NT2/D1 (cell line): ENCODE measurements at regions not wholly inside any gene's neighbourhood (a gene's known extent, or its start where the extent isn't known, plus 50 kb on each side); places are given as distances from the start of the nearest gene placed in this dataset.
"Not testable (repeated sequence)": the region's sequence is repeated elsewhere in the genome, so short reads cannot be mapped to it uniquely, and the experiment has no call there.

ENCODE experiments used
- DNase-seq: peaks from one replicate; pipeline ENCODE4 v3.0.0-alpha.2; 2011; ENCODE audit warnings: low read depth, low spot score
- H3K27me3 ChIP-seq: 2 replicates; pipeline ENCODE4 v1.6.0; 2011; ENCODE audit warnings: mild to moderate bottlenecking; ENCODE audit not compliant: insufficient read length, insufficient read depth
- H3K36me3 ChIP-seq: 2 replicates; pipeline ENCODE4 v1.6.1; 2011; ENCODE audit warnings: mild to moderate bottlenecking, low read length, mixed read lengths; ENCODE audit not compliant: insufficient read depth, insufficient read length
- H3K4me1 ChIP-seq: 2 replicates; pipeline ENCODE4 v1.5.1; 2011; ENCODE audit not compliant: insufficient read depth, insufficient read length
- H3K4me3 ChIP-seq: 2 replicates; pipeline ENCODE4 v1.5.1; 2011; ENCODE audit warnings: low read depth; ENCODE audit not compliant: insufficient read length
- H3K9ac ChIP-seq: 2 replicates; pipeline ENCODE4 v1.6.0; 2011; ENCODE audit warnings: low read depth; ENCODE audit not compliant: insufficient read length
- H3K9me3 ChIP-seq: 2 replicates; pipeline ENCODE4 v1.5.1; 2011; ENCODE audit warnings: mild to moderate bottlenecking, low read length; ENCODE audit not compliant: insufficient read depth
- SUZ12 ChIP-seq: IDR thresholded peaks from 2 replicates; pipeline ENCODE4 v1.6.1; 2011; ENCODE audit not compliant: insufficient read length, insufficient read depth; ENCODE audit errors: extremely low read depth
- YY1 ChIP-seq: IDR thresholded peaks from 2 replicates; pipeline ENCODE4 v1.6.1; 2011; ENCODE audit not compliant: insufficient read length, insufficient read depth
- ZNF274 ChIP-seq: IDR thresholded peaks from 2 replicates; pipeline ENCODE4 v1.6.1; 2011; ENCODE audit warnings: mild to moderate bottlenecking, low read depth, low read length

DNA sequence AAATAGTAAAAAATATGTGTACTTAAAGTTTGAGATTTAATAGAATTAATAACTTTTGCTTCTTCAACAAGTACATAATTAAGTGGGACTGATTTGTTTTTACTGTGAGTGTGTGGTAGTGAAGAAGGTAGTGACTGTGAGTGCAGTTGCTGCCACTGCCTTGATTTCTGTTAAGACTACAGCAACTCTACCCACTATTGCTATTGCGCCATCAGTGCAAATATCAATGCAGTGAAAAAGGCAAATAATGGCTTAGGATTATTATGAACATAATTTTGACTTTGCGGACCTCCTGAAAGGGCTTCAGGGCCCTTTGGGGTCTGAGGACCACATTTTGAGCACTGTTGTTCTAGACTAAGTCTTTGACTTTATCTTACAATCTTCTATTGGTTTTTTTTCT is 112.0 kb upstream of the PITX1 start:
- TF ChIP-seq YY1 (no peak), ZNF274 (no peak), SUZ12 (no peak)
- Histone ChIP-seq H3K4me1 (peaks cover 8% of the 10 kb centered on the region), H3K9ac (no peak overlapping the region), H3K9me3 (no peaks in the 10 kb centered on the region), H3K36me3 (no peaks in the 10 kb centered on the region), H3K4me3 (no peak overlapping the region), H3K27me3 (no peaks in the 10 kb centered on the region)
- DNase-seq: no peak

DNA sequence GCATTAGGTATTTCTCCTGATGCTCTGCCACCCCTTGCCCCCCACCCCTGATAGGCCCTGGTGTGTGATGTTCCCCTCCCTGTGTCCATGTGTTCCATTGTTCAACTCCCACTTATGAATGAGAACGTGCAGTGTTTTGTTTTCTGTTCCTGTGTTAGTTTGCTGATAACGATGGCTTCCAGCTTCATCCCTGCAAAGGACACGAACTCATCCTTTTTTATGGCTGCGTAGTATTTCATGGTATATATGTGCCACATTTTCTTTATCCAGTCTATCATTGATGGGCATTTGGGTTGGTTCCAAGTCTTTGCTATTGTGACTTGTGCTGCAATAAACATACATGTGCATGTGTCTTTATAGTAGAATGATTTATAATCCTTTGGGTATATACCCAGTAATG is 109.7 kb upstream of the PITX1 start:
- H3K4me3 ChIP-seq, H3K36me3 ChIP-seq, DNase-seq, H3K9ac ChIP-seq, H3K27me3 ChIP-seq, H3K9me3 ChIP-seq, H3K4me1 ChIP-seq: not testable (repeated sequence)

DNA sequence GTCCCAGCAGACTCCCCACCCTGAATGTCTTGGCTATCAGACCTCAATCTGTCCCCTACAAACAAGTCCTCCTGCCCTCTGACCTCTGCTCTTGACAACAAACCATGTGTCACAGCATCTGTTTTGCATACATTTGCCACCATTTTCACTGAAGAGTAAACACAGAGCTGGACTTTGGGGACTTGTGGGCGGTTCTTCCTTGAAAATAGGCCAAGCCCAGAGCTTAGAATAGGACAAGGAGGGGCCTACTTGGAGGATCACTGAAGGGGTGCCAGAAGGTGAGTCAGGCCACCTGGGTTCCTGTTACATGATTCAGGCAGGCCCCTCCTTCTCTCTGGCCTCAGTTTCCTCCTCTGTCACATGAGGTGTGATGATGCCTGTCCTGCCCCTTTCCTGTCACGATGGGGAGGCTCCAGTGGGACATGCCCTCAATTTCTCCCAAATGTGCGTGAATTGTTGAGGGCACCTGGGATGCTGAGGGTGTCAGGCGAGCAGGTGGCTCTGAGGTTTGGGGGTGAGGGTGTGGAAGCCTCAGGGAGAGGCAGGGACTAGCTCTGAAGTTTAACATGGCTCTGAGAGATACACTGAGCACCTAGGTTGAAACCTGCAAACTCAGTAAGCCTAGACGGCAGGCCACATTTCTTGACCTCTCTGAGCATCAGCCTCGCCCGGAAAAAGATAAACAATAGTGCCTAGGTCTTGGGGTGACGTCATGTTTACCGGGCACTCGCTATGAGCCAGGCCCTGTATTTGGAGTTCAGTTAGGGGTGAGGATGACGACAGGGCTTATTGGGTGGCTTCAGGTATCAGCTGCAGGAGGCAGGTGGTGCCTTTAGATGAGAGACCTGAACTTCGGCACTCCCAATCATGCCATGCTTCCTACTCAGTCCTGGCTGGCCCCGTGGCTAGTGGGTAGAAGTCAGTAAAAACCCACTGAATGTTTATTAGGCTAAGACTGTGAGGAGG is 107.6 kb upstream of the PITX1 start:
- no peaks in the 10 kb centered on the region for H3K36me3 ChIP-seq
- no peaks in the 10 kb centered on the region for H3K4me1 ChIP-seq
- TF ChIP-seq SUZ12: no peak
- TF ChIP-seq YY1: no peak
- no peak for DNase-seq
- H3K9ac ChIP-seq: no peak overlapping the region
- H3K4me3 ChIP-seq: no peak overlapping the region
- H3K9me3 ChIP-seq: no peaks in the 10 kb centered on the region
- no peaks in the 10 kb centered on the region for H3K27me3 ChIP-seq

DNA sequence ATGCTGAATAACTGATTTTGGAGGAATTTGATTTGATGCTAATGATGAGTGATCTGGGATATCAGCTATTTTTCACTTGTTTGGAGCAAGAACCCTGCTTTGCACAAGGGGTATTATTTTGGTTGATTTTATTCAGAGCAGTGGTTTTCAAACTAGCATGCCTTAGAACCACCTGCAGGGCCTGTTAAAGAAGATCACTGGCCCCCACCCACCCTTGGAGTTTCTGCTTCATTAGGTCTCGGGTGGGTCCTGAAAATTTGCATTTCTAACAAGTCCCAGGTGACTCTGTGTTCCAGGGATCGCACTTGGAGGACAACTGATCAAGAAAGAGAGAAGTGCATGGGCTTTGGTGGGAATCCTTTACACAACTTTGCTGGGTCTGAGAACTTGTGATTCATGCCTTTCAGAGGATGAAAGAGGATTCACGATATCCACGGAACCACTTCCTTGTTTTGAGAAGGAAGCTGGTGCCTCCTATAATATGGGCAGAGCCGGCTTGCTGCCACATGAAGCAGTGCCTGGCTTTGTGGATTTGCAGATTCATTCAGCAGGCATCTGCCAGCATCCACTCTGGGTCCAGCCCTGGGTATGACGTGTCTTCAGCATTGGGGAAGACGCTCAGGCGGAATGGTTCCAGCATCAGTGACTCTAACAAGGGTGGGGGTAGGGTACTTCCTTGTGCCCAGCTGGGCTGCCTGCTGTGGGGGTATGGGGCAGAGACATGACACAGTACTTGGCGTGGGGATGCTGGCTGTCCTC is 106.6 kb upstream of the PITX1 start:
- H3K36me3 ChIP-seq: no peaks in the 10 kb centered on the region
- no peak for DNase-seq
- no peaks in the 10 kb centered on the region for H3K27me3 ChIP-seq
- TF ChIP-seq ZNF274 (no peak), YY1 (no peak), SUZ12 (no peak)
- no peak overlapping the region for H3K9ac ChIP-seq
- no peaks in the 10 kb centered on the region for H3K4me1 ChIP-seq
- H3K4me3 ChIP-seq: no peak overlapping the region
- no peaks in the 10 kb centered on the region for H3K9me3 ChIP-seq

DNA sequence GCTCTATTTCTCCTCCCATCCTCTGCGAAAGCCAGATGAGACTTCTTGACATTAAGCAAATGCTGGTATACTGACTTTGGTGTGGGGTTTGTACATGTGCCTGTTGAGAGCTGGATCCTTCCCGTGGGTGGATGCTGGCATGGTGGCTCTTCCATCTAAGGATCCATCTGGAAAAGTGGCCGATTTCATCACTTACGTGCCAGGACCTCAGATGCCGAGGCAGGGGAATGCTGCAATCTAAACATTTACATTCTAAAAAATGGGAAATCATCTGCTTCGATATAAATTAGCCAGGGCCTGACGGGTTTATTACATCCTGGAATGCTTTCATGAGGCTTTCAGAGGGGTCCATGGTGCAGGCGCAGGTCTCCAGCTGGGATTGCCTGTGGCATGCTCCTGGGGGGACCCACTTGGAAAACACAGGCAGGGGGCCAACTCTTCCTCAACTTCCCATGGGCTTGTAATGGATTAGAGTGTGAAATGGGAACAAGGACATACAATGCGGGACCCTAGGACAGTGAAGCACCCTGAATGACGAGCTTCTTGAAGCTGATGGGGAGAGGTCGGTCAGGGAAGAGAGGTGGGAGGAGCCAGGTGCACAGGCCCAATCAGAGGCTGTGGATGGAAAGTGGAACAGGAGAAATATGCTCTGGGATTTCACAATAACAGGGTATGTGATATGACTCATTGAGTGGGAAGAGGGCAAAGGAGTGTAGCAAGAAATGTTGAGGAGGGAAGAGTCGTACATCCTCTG is 105.5 kb upstream of the PITX1 start:
- H3K4me3 ChIP-seq: no peak overlapping the region
- H3K9ac ChIP-seq: no peak overlapping the region
- no peak for DNase-seq

DNA sequence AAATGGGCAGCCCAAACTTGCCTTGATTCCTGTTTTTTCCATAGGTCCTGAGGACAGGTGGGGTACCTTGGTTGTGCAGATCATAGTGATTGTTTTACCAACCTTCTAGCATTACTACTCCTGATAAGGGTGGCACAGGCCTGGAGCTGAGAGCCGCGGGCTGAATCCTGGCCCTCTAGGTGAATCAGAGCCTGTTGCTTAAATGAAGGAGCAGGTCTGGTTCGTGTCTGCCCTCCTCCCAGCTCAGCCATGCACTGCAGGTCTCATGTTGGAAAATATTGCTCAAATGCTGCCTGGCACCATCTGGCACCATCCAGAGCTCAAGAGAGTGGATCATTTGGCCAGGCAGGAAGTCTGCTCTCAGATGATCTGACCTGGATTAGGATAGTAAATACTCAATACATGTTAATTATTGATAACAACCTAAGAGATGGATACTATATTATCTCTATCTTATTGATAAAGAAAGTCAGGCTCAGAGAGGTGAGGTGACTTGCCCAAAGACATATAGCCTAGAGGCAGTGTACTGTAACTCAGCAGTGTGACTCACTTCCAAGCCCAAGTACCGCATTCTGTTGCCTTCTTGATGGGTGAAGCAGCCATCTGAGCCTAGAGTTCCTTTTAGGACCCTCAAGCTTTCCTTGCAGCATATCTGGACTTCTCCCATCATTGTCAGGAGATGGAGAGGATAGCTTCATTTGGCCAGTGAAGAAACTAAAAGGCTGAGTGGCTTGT is 104.3 kb upstream of the PITX1 start:
- no peaks in the 10 kb centered on the region for H3K4me1 ChIP-seq
- H3K4me3 ChIP-seq: no peak overlapping the region
- H3K36me3 ChIP-seq: no peaks in the 10 kb centered on the region
- H3K9me3 ChIP-seq: no peaks in the 10 kb centered on the region
- no peaks in the 10 kb centered on the region for H3K27me3 ChIP-seq
- no peak overlapping the region for H3K9ac ChIP-seq
- no peak for DNase-seq
- TF ChIP-seq YY1: no peak
- TF ChIP-seq SUZ12: no peak
- TF ChIP-seq ZNF274: no peak

More for the DNA sequence above, 105.5 kb upstream of the PITX1 start:
- Histone ChIP-seq H3K9me3 (no peaks in the 10 kb centered on the region), H3K4me1 (no peaks in the 10 kb centered on the region), H3K27me3 (no peaks in the 10 kb centered on the region), H3K36me3 (no peaks in the 10 kb centered on the region)
- no peak for TF ChIP-seq ZNF274
- no peak for TF ChIP-seq YY1
- TF ChIP-seq SUZ12: no peak
